ENCODE measurements at regions not wholly inside any gene's neighbourhood (a gene's known extent, or its start where the extent isn't known, plus 50 kb on each side); places are given as distances from the start of the nearest gene placed in this dataset.

DNA sequence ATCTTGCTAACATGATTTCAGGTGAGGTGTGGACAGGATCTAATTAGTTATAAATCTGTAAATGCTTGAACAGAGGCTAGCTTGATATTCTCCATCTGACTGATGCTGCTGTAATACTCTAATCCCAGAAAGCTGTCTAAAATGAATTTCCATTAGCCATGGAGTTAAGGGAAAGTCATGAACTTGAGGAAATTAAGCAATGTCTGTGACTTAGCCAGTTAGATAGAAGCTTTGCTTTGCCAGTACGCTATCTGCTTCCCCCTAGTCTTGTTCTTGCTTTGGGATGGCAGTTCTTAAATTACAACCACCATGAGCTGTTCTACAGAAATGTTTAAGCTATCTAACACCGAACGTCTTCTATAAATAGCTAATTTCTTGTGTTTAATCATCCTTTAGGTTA is 195.7 kb downstream of the PRL start:
- H3K27ac ChIP-seq (ENCODE audit: low read depth, low read length, poor library complexity, severe bottlenecking), result no peak overlapping the region
- H3K9me3 ChIP-seq (ENCODE audit: low read length), result no peaks in the 10 kb centered on the region
- H3K9me2 ChIP-seq (ENCODE audit: low read depth, low read length), result no peaks in the 10 kb centered on the region
- H3K79me2 ChIP-seq (ENCODE audit: insufficient read depth, low read length), result no peaks in the 10 kb centered on the region
- H3K4me3 ChIP-seq (ENCODE audit: low read depth, low read length, poor library complexity, severe bottlenecking), result no peak overlapping the region
- no peak overlapping the region for H2AFZ ChIP-seq (ENCODE audit: low read length)
- no peak overlapping the region for H3K4me2 ChIP-seq (ENCODE audit: low read length)
- H3K4me1 ChIP-seq (ENCODE audit: insufficient read depth, low read length, severe bottlenecking), result peaks cover 7% of the 10 kb centered on the region
- no peaks in the 10 kb centered on the region for H3F3A ChIP-seq (ENCODE audit: insufficient read depth, low read length)
- TF ChIP-seq, protein P1, sequence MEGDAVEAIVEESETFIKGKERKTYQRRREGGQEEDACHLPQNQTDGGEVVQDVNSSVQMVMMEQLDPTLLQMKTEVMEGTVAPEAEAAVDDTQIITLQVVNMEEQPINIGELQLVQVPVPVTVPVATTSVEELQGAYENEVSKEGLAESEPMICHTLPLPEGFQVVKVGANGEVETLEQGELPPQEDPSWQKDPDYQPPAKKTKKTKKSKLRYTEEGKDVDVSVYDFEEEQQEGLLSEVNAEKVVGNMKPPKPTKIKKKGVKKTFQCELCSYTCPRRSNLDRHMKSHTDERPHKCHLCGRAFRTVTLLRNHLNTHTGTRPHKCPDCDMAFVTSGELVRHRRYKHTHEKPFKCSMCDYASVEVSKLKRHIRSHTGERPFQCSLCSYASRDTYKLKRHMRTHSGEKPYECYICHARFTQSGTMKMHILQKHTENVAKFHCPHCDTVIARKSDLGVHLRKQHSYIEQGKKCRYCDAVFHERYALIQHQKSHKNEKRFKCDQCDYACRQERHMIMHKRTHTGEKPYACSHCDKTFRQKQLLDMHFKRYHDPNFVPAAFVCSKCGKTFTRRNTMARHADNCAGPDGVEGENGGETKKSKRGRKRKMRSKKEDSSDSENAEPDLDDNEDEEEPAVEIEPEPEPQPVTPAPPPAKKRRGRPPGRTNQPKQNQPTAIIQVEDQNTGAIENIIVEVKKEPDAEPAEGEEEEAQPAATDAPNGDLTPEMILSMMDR (IDR thresholded peaks at IDR 0.05; ENCODE audit: low read length), result no peak
- no peak for TF ChIP-seq EZH2 (IDR thresholded peaks at IDR 0.05; ENCODE audit: borderline replicate concordance, low read length)
- H3K36me3 ChIP-seq (ENCODE audit: insufficient read depth, low read length), result no peaks in the 10 kb centered on the region; the same call in 1 of the 2 replicates
- H3K27me3 ChIP-seq (ENCODE audit: insufficient read depth, low read length), result no peaks in the 10 kb centered on the region
- H4K20me1 ChIP-seq (ENCODE audit: insufficient read depth, low read length), result no peaks in the 10 kb centered on the region
- no peak overlapping the region for H3K9ac ChIP-seq (ENCODE audit: low read length)

DNA sequence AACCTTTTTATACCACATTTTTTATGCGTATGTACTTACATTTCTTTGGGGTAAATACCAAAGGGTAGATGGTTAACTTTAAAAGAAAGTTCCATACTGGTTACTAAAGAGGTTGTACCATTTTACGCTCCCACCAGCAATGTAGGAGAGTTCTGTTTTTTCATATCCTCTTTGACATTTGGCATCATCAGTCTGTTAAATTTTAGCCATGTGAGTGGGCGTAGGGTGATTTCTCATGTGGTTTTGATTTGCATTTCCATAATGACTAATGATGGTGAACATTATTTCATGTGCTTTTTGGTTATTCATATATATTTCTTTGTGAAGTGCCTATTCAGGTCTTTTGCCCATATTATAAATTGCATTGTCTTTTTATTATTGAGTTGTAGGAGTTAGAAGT is 194.2 kb downstream of the PRL start:
- Histone ChIP-seq H3K4me3 (ENCODE audit: low read depth, low read length, poor library complexity, severe bottlenecking) (no peak overlapping the region), H3K9ac (ENCODE audit: low read length) (no peak overlapping the region), H3K4me1 (ENCODE audit: insufficient read depth, low read length, severe bottlenecking) (peaks cover 7% of the 10 kb centered on the region), H2AFZ (ENCODE audit: low read length) (no peak overlapping the region), H3K9me2 (ENCODE audit: low read depth, low read length) (no peaks in the 10 kb centered on the region), H3F3A (ENCODE audit: insufficient read depth, low read length) (no peaks in the 10 kb centered on the region), H3K27ac (ENCODE audit: low read depth, low read length, poor library complexity, severe bottlenecking) (no peak overlapping the region), H3K36me3 (ENCODE audit: insufficient read depth, low read length) (no peaks in the 10 kb centered on the region; the same call in 1 of the 2 replicates), H3K4me2 (ENCODE audit: low read length) (no peak overlapping the region), H3K79me2 (ENCODE audit: insufficient read depth, low read length) (no peaks in the 10 kb centered on the region), H3K27me3 (ENCODE audit: insufficient read depth, low read length) (no peaks in the 10 kb centered on the region), H3K9me3 (ENCODE audit: low read length) (no peaks in the 10 kb centered on the region), H4K20me1 (ENCODE audit: insufficient read depth, low read length) (no peaks in the 10 kb centered on the region)
- no peak for TF ChIP-seq EZH2 (IDR thresholded peaks at IDR 0.05; ENCODE audit: borderline replicate concordance, low read length)
- TF ChIP-seq, protein P1 (IDR thresholded peaks at IDR 0.05; ENCODE audit: low read length), result no peak

DNA sequence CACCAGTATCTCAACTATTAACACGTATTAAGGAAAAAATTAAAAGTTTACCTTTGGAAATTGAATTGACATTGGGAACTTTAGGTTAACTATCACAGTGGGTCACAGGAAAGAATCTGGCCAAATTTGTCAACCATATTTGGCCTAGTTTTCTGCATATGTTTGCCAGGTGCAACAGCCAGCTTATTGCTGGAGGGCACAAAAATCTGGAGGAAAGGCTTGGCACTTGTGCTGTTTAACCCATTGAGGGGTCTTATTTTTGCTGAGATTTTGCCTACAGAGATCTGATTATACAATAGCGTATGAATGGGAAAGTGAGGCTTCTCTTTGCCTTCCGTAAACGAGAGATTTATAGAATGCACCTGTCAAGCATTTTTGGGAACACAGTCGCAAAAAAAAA is 190.4 kb downstream of the PRL start:
- Histone ChIP-seq H3K27ac (ENCODE audit: low read depth, low read length, poor library complexity, severe bottlenecking) (no peak overlapping the region), H3K9me3 (ENCODE audit: low read length) (no peaks in the 10 kb centered on the region), H3K4me2 (ENCODE audit: low read length) (no peak overlapping the region), H3F3A (ENCODE audit: insufficient read depth, low read length) (no peaks in the 10 kb centered on the region), H3K4me1 (ENCODE audit: insufficient read depth, low read length, severe bottlenecking) (peaks cover 12% of the 10 kb centered on the region), H3K4me3 (ENCODE audit: low read depth, low read length, poor library complexity, severe bottlenecking) (no peak overlapping the region), H3K9me2 (ENCODE audit: low read depth, low read length) (no peaks in the 10 kb centered on the region), H3K9ac (ENCODE audit: low read length) (no peak overlapping the region), H4K20me1 (ENCODE audit: insufficient read depth, low read length) (no peaks in the 10 kb centered on the region), H2AFZ (ENCODE audit: low read length) (no peak overlapping the region), H3K79me2 (ENCODE audit: insufficient read depth, low read length) (no peaks in the 10 kb centered on the region), H3K27me3 (ENCODE audit: insufficient read depth, low read length) (no peaks in the 10 kb centered on the region), H3K36me3 (ENCODE audit: insufficient read depth, low read length) (no peaks in the 10 kb centered on the region; the same call in 1 of the 2 replicates)
- TF ChIP-seq, protein P1 (IDR thresholded peaks at IDR 0.05; ENCODE audit: low read length), result no peak
- TF ChIP-seq EZH2 (IDR thresholded peaks at IDR 0.05; ENCODE audit: borderline replicate concordance, low read length), result no peak

Measured in OCI-LY1 (cell line).